OCI-LY7 (cell line): ENCODE measurements at regions not wholly inside any gene's neighbourhood (a gene's known extent, or its start where the extent isn't known, plus 50 kb on each side); places are given as distances from the start of the nearest gene placed in this dataset.

ENCODE experiments used
- BruUV-seq: library from RNA; stranded (reverse); fragments of 400-500 nt; replicated peaks from 2 replicates; lab custom pipeline; 2021; lab: Mats Ljungman, UMichigan
- CTCF ChIA-PET: fragments of 300-600 bp; sonication (Branson Sonifier 250); formaldehyde crosslinking; loops from one replicate; lab custom pipeline; 2022; ENCODE audit warnings: antibody characterized with exemption; ENCODE audit not compliant: unreplicated experiment; lab: Charles Lee
- POLR2A ChIA-PET: fragments of 300-600 bp; sonication (Branson Sonifier 250); formaldehyde crosslinking; loops from one replicate; lab custom pipeline; 2022; ENCODE audit warnings: antibody characterized with exemption; lab: Charles Lee
- DNase-seq: peaks from one replicate; pipeline ENCODE4 v3.0.0-alpha.2; 2015; ENCODE audit warnings: low spot score
- H2AFZ ChIP-seq: fragments of 200-600 bp; sonication (generic), shearing (Covaris generic); 2 replicates; pipeline ENCODE4 v1.6.1; 2014; ENCODE audit warnings: mild to moderate bottlenecking, antibody characterized with exemption, low read length, moderate library complexity
- H3K27ac ChIP-seq: fragments of 200-600 bp; sonication (generic); 2 replicates; pipeline ENCODE4 v1.5.1; 2014; ENCODE audit warnings: mixed run types, low read depth, mild to moderate bottlenecking, moderate library complexity, low read length, inconsistent platforms; ENCODE audit not compliant: poor library complexity, severe bottlenecking
- H3K36me3 ChIP-seq: fragments of 200-600 bp; sonication (generic); 2 replicates; pipeline ENCODE4 v1.6.1; 2014; ENCODE audit warnings: mild to moderate bottlenecking, antibody characterized with exemption, low read length, moderate library complexity, mixed read lengths; ENCODE audit not compliant: insufficient read depth
- H3K4me1 ChIP-seq: fragments of 200-600 bp; sonication (generic); 2 replicates; pipeline ENCODE4 v1.5.1; 2014; ENCODE audit warnings: mild to moderate bottlenecking, low read length; ENCODE audit not compliant: insufficient read depth, poor library complexity, severe bottlenecking
- H3K4me2 ChIP-seq: fragments of 200-600 bp; sonication (generic); 2 replicates; pipeline ENCODE4 v1.6.1; 2014; ENCODE audit warnings: mild to moderate bottlenecking, low read length
- H3K4me3 ChIP-seq: fragments of 200-600 bp; sonication (generic); 2 replicates; pipeline ENCODE4 v1.5.1; 2014; ENCODE audit warnings: mild to moderate bottlenecking, low read depth, low read length; ENCODE audit not compliant: poor library complexity, severe bottlenecking
- H3K79me2 ChIP-seq: fragments of 200-600 bp; sonication (generic); 2 replicates; pipeline ENCODE4 v1.6.1; 2016; ENCODE audit warnings: low read depth, mild to moderate bottlenecking, low read length, moderate library complexity, mixed read lengths; ENCODE audit not compliant: insufficient read depth
- H3K9me2 ChIP-seq: fragments of 200-600 bp; sonication (generic); 2 replicates; pipeline ENCODE4 v1.6.1; 2016; ENCODE audit warnings: mild to moderate bottlenecking, low read length, mixed read lengths; ENCODE audit not compliant: insufficient read depth
- H3K9me3 ChIP-seq: fragments of 200-600 bp; sonication (generic); 2 replicates; pipeline ENCODE4 v1.6.1; 2014; ENCODE audit warnings: mild to moderate bottlenecking, mixed run types, low read length, mixed read lengths
- H4K20me1 ChIP-seq: fragments of 200-600 bp; sonication (generic); 2 replicates; pipeline ENCODE4 v1.6.1; 2014; ENCODE audit warnings: mild to moderate bottlenecking, antibody characterized with exemption, low read length, moderate library complexity, mixed read lengths; ENCODE audit not compliant: insufficient read depth
- CTCF ChIP-seq: fragments of 200-600 bp; sonication (generic); conservative IDR thresholded peaks from 2 replicates; pipeline ENCODE4 v1.5.1; 2014; ENCODE audit warnings: mild to moderate bottlenecking, antibody characterized with exemption, low read length, moderate library complexity, mixed read lengths
- EZH2phosphoT487 ChIP-seq: fragments of 200-600 bp; sonication (generic); IDR thresholded peaks from 2 replicates; pipeline ENCODE4 v1.6.1; 2018; ENCODE audit warnings: low read depth, borderline replicate concordance, mild to moderate bottlenecking, mixed run types, antibody characterized with exemption, low read length, moderate library complexity, mixed read lengths
- intact Hi-C: fragments of 100-400 bp; cut with micrococcal nuclease; formaldehyde crosslinking; loops from one replicate; pipeline ENCODE4 v1.10.0; 2022; ENCODE audit not compliant: unreplicated experiment

DNA sequence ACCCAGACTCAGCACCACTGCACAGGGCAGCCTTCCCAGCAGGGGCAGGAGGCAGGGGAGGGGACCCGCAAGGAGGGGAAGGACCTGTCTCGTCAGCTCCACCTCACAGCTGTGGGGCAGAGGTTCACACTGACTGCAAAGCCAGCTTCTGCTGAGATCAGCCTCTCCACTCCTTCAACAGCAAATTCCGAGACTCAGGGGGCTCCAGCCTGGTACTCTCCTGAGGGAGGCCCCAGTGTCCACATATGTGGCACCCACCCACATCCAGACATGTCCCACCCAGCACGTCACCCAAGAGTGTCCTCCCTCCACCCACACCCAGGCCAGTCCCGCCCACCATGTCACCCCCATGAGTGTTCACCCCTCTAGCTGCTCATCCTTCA is 329.5 kb downstream of the NPHP4 start:
- no peaks in the 10 kb centered on the region for H3K9me2 ChIP-seq
- H3K36me3 ChIP-seq, result no peaks in the 10 kb centered on the region
- CTCF ChIA-PET, result no interaction called here
- no peak overlapping the region for H3K4me2 ChIP-seq
- TF ChIP-seq CTCF (no peak), EZH2phosphoT487 (no peak)
- no peaks in the 10 kb centered on the region for H3K4me1 ChIP-seq
- H4K20me1 ChIP-seq, result no peaks in the 10 kb centered on the region
- H3K4me3 ChIP-seq, result no peak overlapping the region
- POLR2A ChIA-PET, result interaction anchor here (0.6 kb wide), 1 partner anchor 234 kb away, joined by 3 read pairs; no protein-coding TSS in a partner anchor
- H3K9me3 ChIP-seq, result no peaks in the 10 kb centered on the region
- no peak for DNase-seq
- intact Hi-C loops, result no loop called here
- no TSS peak for BruUV-seq
- no peak overlapping the region for H3K27ac ChIP-seq
- H3K79me2 ChIP-seq, result no peaks in the 10 kb centered on the region
- H2AFZ ChIP-seq, result no peak overlapping the region

- Histone ChIP-seq H3K4me2 (no peak overlapping the region), H3K9me2 (no peaks in the 10 kb centered on the region), H3K4me1 (no peaks in the 10 kb centered on the region), H3K36me3 (no peaks in the 10 kb centered on the region), H3K27ac (no peak overlapping the region), H3K4me3 (no peak overlapping the region), H3K79me2 (no peaks in the 10 kb centered on the region), H2AFZ (no peak overlapping the region), H4K20me1 (no peaks in the 10 kb centered on the region), H3K9me3 (no peaks in the 10 kb centered on the region)
- POLR2A ChIA-PET, result interaction anchor here (0.6 kb wide), 1 partner anchor 234 kb away, joined by 3 read pairs; no protein-coding TSS in a partner anchor
- no peak for DNase-seq
- CTCF ChIA-PET, result no interaction called here
- intact Hi-C loops, result no loop called here
- TF ChIP-seq EZH2phosphoT487 (no peak), CTCF (no peak)
- BruUV-seq, result no TSS peak
Observed at GRCh38 chr1:5662086-5662743, 330.0 kb downstream of the NPHP4 start.
